ENCODE measurements at regions not wholly inside any gene's neighbourhood (a gene's known extent, or its start where the extent isn't known, plus 50 kb on each side); places are given as distances from the start of the nearest gene placed in this dataset.

GRCh38 chr1:106789686-106790085 is 266.8 kb upstream of the PRMT6 start:
- TF ChIP-seq CTCF (IDR thresholded peaks at IDR 0.05; ENCODE audit: low read depth, low read length) (no peak), EZH2phosphoT487 (IDR thresholded peaks at IDR 0.05; ENCODE audit: low read depth) (no peak)

Measured in OCI-LY3 (cell line).